Peyer's patch (tissue), 4 donors: ENCODE measurements at regions not wholly inside any gene's neighbourhood (a gene's known extent, or its start where the extent isn't known, plus 50 kb on each side); places are given as distances from the start of the nearest gene placed in this dataset.
"Not testable (repeated sequence)": the region's sequence is repeated elsewhere in the genome, so short reads cannot be mapped to it uniquely, and the experiment has no call there.

Source experiments
- DNase-seq, 3 donors: peaks; one replicate each; pipeline ENCODE4 v3.0.0-alpha.2; 2017 to 2019
- H3K27ac ChIP-seq, 4 donors: fragments of 200-600 bp; sonication (generic); one replicate each; pipeline ENCODE4 v1.5.1; 2016 to 2019
- H3K27me3 ChIP-seq, 2 donors: fragments of 200-600 bp; sonication (generic); one replicate each; pipeline ENCODE4 v1.5.1; 2019
- H3K36me3 ChIP-seq, 3 donors: fragments of 200-600 bp; sonication (generic); one replicate each; pipeline ENCODE4 v1.5.1; 2016 to 2019
- H3K4me1 ChIP-seq, 4 donors: fragments of 200-600 bp; sonication (generic); one replicate each; pipeline ENCODE4 v1.5.1; 2016 to 2019
- H3K4me3 ChIP-seq, 4 donors: fragments of 200-600 bp; sonication (generic); 1 replicate in 3 of 4; 2 replicates in 1 of 4; pipeline ENCODE4 v1.5.1; 2016 to 2019; ENCODE audit warnings: mild to moderate bottlenecking in 1 of 4
- H3K9me3 ChIP-seq, 4 donors: fragments of 200-600 bp; sonication (generic); one replicate each; pipeline ENCODE4 v1.5.1; 2016 to 2019; ENCODE audit warnings: mild to moderate bottlenecking in 1 of 4
- CTCF ChIP-seq, 6 experiments: fragments of 450-650 bp in 4 of 6; fragments of 200-600 bp in 2 of 6; sonication (generic) in 1 of 6; IDR thresholded peaks; one replicate each; pipeline ENCODE4 v1.5.1; 2017 to 2019; ENCODE audit warnings: antibody characterized with exemption in 6 of 6, mild to moderate bottlenecking in 3 of 6, moderate library complexity in 1 of 6
- POLR2A ChIP-seq, 2 donors: fragments of 450-650 bp; IDR thresholded peaks; one replicate each; pipeline ENCODE4 v1.5.1; 2017; ENCODE audit warnings: antibody characterized with exemption in 2 of 2, mild to moderate bottlenecking in 2 of 2, moderate library complexity in 2 of 2

- no peak for DNase-seq
- H3K36me3 ChIP-seq = no peaks in the 10 kb centered on the region
- no peaks in the 10 kb centered on the region for H3K4me1 ChIP-seq
- TF ChIP-seq CTCF (IDR thresholded peaks at IDR 0.05) (no peak), POLR2A (IDR thresholded peaks at IDR 0.05) (no peak)
- no peaks in the 10 kb centered on the region for H3K9me3 ChIP-seq
- no peaks in the 10 kb centered on the region for H3K27me3 ChIP-seq
- no peak overlapping the region for H3K27ac ChIP-seq
- no peak overlapping the region for H3K4me3 ChIP-seq
These were observed 59.5 kb upstream of the PRKG1 start for GRCh38 chr10:51014680-51015389.

- not testable (repeated sequence) for H3K27me3 ChIP-seq, H3K4me3 ChIP-seq, H3K4me1 ChIP-seq, H3K27ac ChIP-seq, H3K36me3 ChIP-seq, DNase-seq, H3K9me3 ChIP-seq
These were observed 58.9 kb upstream of the PRKG1 start for GRCh38 chr10:51015390-51015754.

GRCh38 chr10:51020200-51020599 lies 54.1 kb upstream of the PRKG1 start:
- H3K4me3 ChIP-seq = no peak overlapping the region
- no peaks in the 10 kb centered on the region for H3K4me1 ChIP-seq
- H3K27ac ChIP-seq = no peak overlapping the region
- no peak for DNase-seq
- no peaks in the 10 kb centered on the region for H3K36me3 ChIP-seq
- TF ChIP-seq POLR2A (IDR thresholded peaks at IDR 0.05) (no peak), CTCF (IDR thresholded peaks at IDR 0.05) (no peak)
- H3K9me3 ChIP-seq = no peaks in the 10 kb centered on the region
- H3K27me3 ChIP-seq = no peaks in the 10 kb centered on the region

- Histone ChIP-seq H3K36me3 (no peaks in the 10 kb centered on the region), H3K4me3 (no peak overlapping the region), H3K27me3 (no peaks in the 10 kb centered on the region), H3K9me3 (no peaks in the 10 kb centered on the region), H3K4me1 (no peaks in the 10 kb centered on the region), H3K27ac (no peak overlapping the region)
- TF ChIP-seq POLR2A (IDR thresholded peaks at IDR 0.05) = no peak
- no peak for TF ChIP-seq CTCF (IDR thresholded peaks at IDR 0.05)
- DNase-seq = no peak
These were observed 51.2 kb upstream of the PRKG1 start for GRCh38 chr10:51022933-51023585.

GRCh38 chr10:51023636-51024035 lies 50.7 kb upstream of the PRKG1 start:
- Histone ChIP-seq H3K36me3 (no peaks in the 10 kb centered on the region), H3K4me1 (no peaks in the 10 kb centered on the region), H3K4me3 (no peak overlapping the region), H3K27me3 (no peaks in the 10 kb centered on the region), H3K27ac (no peak overlapping the region), H3K9me3 (no peaks in the 10 kb centered on the region)
- TF ChIP-seq POLR2A (IDR thresholded peaks at IDR 0.05) (no peak), CTCF (IDR thresholded peaks at IDR 0.05) (no peak)
- no peak for DNase-seq
